Caco-2 (cell line): ENCODE measurements at regions not wholly inside any gene's neighbourhood (a gene's known extent, or its start where the extent isn't known, plus 50 kb on each side); places are given as distances from the start of the nearest gene placed in this dataset.

Source experiments
- BruUV-seq: library from RNA; stranded (reverse); fragments of 400-500 nt; replicated peaks from 2 replicates; lab custom pipeline; 2021; lab: Mats Ljungman, UMichigan
- CTCF ChIA-PET: fragments of 300-600 bp; sonication (Branson Sonifier 250); formaldehyde crosslinking; loops from one replicate; lab custom pipeline; 2022; ENCODE audit warnings: antibody characterized with exemption; lab: Charles Lee
- POLR2A ChIA-PET: fragments of 300-600 bp; sonication (Branson Sonifier 250); formaldehyde crosslinking; loops from one replicate; lab custom pipeline; 2022; ENCODE audit warnings: antibody characterized with exemption; lab: Charles Lee
- DNase-seq, 2 experiments: peaks; one replicate each; pipeline versions ENCODE4 v3.0.0 to v3.0.0-alpha.2; 2020 to 2022
- H3K27me3 ChIP-seq: replicated peaks from 2 replicates; pipeline ENCODE4 v1.6.0; 2011; ENCODE audit warnings: low read length; ENCODE audit not compliant: control insufficient read depth, insufficient read depth
- H3K36me3 ChIP-seq: 2 replicates; pipeline ENCODE4 v1.5.1; 2011; ENCODE audit warnings: low read length; ENCODE audit not compliant: control insufficient read depth, insufficient read depth
- H3K4me1 ChIP-seq: fragments of 250-450 bp; sonication (Bioruptor Pico); 2 replicates; pipeline ENCODE4 v1.5.1; 2020; ENCODE audit warnings: mild to moderate bottlenecking
- H3K4me3 ChIP-seq: 2 replicates; pipeline ENCODE4 v1.5.1; 2011; ENCODE audit warnings: low read depth, mild to moderate bottlenecking, control low read depth, low read length
- H3K9me3 ChIP-seq: fragments of 250-450 bp; sonication (Bioruptor Pico); 2 replicates; pipeline ENCODE4 v1.5.1; 2020; ENCODE audit warnings: mild to moderate bottlenecking, moderate library complexity
- H3K27ac Mint-ChIP-seq: one replicate; pipeline ENCODE4 v1.8.0; 2022; ENCODE audit warnings: mixed read lengths; ENCODE audit not compliant: unreplicated experiment
- H3K27me3 Mint-ChIP-seq: one replicate; pipeline ENCODE4 v1.8.0; 2022; ENCODE audit warnings: mixed read lengths; ENCODE audit not compliant: insufficient read depth, unreplicated experiment
- H3K36me3 Mint-ChIP-seq: one replicate; pipeline ENCODE4 v1.8.0; 2022; ENCODE audit warnings: mild to moderate bottlenecking, mixed read lengths; ENCODE audit not compliant: insufficient read depth, unreplicated experiment
- H3K4me1 Mint-ChIP-seq: one replicate; pipeline ENCODE4 v1.8.0; 2022; ENCODE audit warnings: low read depth, mixed read lengths; ENCODE audit not compliant: unreplicated experiment
- H3K4me3 Mint-ChIP-seq: one replicate; pipeline ENCODE4 v1.8.0; 2022; ENCODE audit warnings: mild to moderate bottlenecking, moderate library complexity, mixed read lengths; ENCODE audit not compliant: unreplicated experiment
- H3K9me3 Mint-ChIP-seq: one replicate; pipeline ENCODE4 v1.8.0; 2022; ENCODE audit warnings: mixed read lengths; ENCODE audit not compliant: unreplicated experiment
- CTCF ChIP-seq, 2 experiments: fragments of 200-600 bp in 1 of 2; IDR thresholded peaks; 1 replicate in 1 of 2; 2 replicates in 1 of 2; pipeline versions ENCODE4 v1.5.1 to v1.8.0; 2011 to 2022; ENCODE audit warnings: antibody characterized with exemption in 1 of 2, control low read depth in 1 of 2, inconsistent platforms in 1 of 2, low read depth in 1 of 2, low read length in 1 of 2, mild to moderate bottlenecking in 1 of 2, moderate library complexity in 1 of 2; ENCODE audit not compliant: insufficient read depth in 1 of 2, severe bottlenecking in 1 of 2, unreplicated experiment in 1 of 2
- intact Hi-C: fragments of 100-400 bp; cut with micrococcal nuclease; formaldehyde crosslinking; loops from one replicate; pipeline ENCODE4 v1.10.0; 2022; ENCODE audit not compliant: unreplicated experiment

- DNase-seq, result no peak
- H3K4me3 ChIP-seq, result no peak overlapping the region
- no peak overlapping the region for H3K4me3 Mint-ChIP-seq
- H3K4me1 Mint-ChIP-seq, result no peaks in the 10 kb centered on the region
- no peaks in the 10 kb centered on the region for H3K4me1 ChIP-seq
- intact Hi-C loops, result no loop called here
- BruUV-seq, result no TSS peak
- H3K36me3 ChIP-seq, result no peaks in the 10 kb centered on the region
- ChIA-PET CTCF (no interaction called here), POLR2A (no interaction called here)
- TF ChIP-seq CTCF (IDR thresholded peaks at IDR 0.05; ENCODE audit: insufficient read depth in 1 of 2, low read depth in 1 of 2, low read length in 1 of 2, severe bottlenecking in 1 of 2, unreplicated experiment in 1 of 2), result no peak
- peaks cover 11% of the 10 kb centered on the region for H3K27me3 Mint-ChIP-seq
- no peaks in the 10 kb centered on the region; the same call in 1 of the 2 replicates for H3K27me3 ChIP-seq
- H3K9me3 ChIP-seq, result no peaks in the 10 kb centered on the region
- H3K36me3 Mint-ChIP-seq, result no peaks in the 10 kb centered on the region
- no peak overlapping the region for H3K27ac Mint-ChIP-seq
- no peaks in the 10 kb centered on the region for H3K9me3 Mint-ChIP-seq
Measured at GRCh38 chr19:31612873-31613272, 263.6 kb upstream of the TSHZ3 start.

GRCh38 chr19:31613683-31614219 is 264.5 kb upstream of the TSHZ3 start:
- H3K4me1 ChIP-seq, result no peaks in the 10 kb centered on the region
- no peaks in the 10 kb centered on the region; the same call in 1 of the 2 replicates for H3K27me3 ChIP-seq
- intact Hi-C loops, result no loop called here
- no peak overlapping the region for H3K4me3 ChIP-seq
- no TSS peak for BruUV-seq
- ChIA-PET POLR2A (no interaction called here), CTCF (no interaction called here)
- no peaks in the 10 kb centered on the region for H3K9me3 ChIP-seq
- Mint-ChIP-seq H3K27ac (no peak overlapping the region), H3K4me3 (no peak overlapping the region), H3K27me3 (peaks cover 9% of the 10 kb centered on the region), H3K36me3 (no peaks in the 10 kb centered on the region), H3K4me1 (no peaks in the 10 kb centered on the region), H3K9me3 (no peaks in the 10 kb centered on the region)
- H3K36me3 ChIP-seq, result no peaks in the 10 kb centered on the region
- no peak for TF ChIP-seq CTCF (IDR thresholded peaks at IDR 0.05; ENCODE audit: insufficient read depth in 1 of 2, low read depth in 1 of 2, low read length in 1 of 2, severe bottlenecking in 1 of 2, unreplicated experiment in 1 of 2)
- no peak for DNase-seq

GRCh38 chr19:31616031-31616430 is 266.8 kb upstream of the TSHZ3 start:
- DNase-seq, result no peak
- Mint-ChIP-seq H3K36me3 (no peaks in the 10 kb centered on the region), H3K27ac (no peak overlapping the region), H3K4me1 (no peaks in the 10 kb centered on the region), H3K9me3 (no peaks in the 10 kb centered on the region), H3K27me3 (peaks cover 8% of the 10 kb centered on the region), H3K4me3 (no peak overlapping the region)
- ChIA-PET POLR2A (no interaction called here), CTCF (no interaction called here)
- no peaks in the 10 kb centered on the region for H3K36me3 ChIP-seq
- intact Hi-C loops, result no loop called here
- no peaks in the 10 kb centered on the region for H3K9me3 ChIP-seq
- H3K4me1 ChIP-seq, result no peaks in the 10 kb centered on the region
- TF ChIP-seq CTCF (IDR thresholded peaks at IDR 0.05; ENCODE audit: insufficient read depth in 1 of 2, low read depth in 1 of 2, low read length in 1 of 2, severe bottlenecking in 1 of 2, unreplicated experiment in 1 of 2), result no peak
- H3K27me3 ChIP-seq, result no peaks in the 10 kb centered on the region
- no TSS peak for BruUV-seq
- H3K4me3 ChIP-seq, result no peak overlapping the region
